SU-DHL-6 (cell line): ENCODE measurements at regions not wholly inside any gene's neighbourhood (a gene's known extent, or its start where the extent isn't known, plus 50 kb on each side); places are given as distances from the start of the nearest gene placed in this dataset.

Experiments
- EZH2phosphoT487 ChIP-seq: fragments of 200-600 bp; sonication (generic), shearing (Covaris generic); conservative IDR thresholded peaks from 2 replicates; pipeline ENCODE4 v1.6.1; 2018; ENCODE audit warnings: mild to moderate bottlenecking, antibody characterized with exemption, low read length, moderate library complexity, mixed read lengths
- TF ChIP-seq, protein P1 (sequence below): fragments of 200-600 bp; sonication (generic); IDR thresholded peaks from one replicate; pipeline ENCODE4 v1.5.1; 2017; ENCODE audit warnings: antibody characterized with exemption, mild to moderate bottlenecking, low read length, moderate library complexity; ENCODE audit not compliant: insufficient read depth, poor library complexity, severe bottlenecking

DNA sequence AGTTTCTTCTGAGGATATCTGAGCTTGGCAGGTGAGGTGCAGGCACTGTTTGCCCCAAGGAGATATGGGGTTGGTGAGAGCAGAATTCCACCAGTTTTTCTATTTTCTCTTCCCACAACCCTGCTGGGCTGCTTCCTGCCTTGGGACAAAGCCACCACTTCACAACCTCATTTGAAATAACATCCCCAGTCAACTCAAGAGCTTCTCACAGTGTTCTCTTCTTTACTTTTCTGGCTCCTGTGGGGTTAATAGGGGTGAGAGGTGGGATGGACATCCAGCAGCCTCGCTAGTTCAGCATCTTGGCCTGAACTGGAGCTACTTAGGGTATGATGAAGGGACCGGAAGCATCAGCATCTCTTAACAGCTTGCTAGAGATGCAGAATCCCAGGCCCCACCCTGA lies 106.3 kb downstream of the SLC4A3 start:
- TF ChIP-seq, protein P1, sequence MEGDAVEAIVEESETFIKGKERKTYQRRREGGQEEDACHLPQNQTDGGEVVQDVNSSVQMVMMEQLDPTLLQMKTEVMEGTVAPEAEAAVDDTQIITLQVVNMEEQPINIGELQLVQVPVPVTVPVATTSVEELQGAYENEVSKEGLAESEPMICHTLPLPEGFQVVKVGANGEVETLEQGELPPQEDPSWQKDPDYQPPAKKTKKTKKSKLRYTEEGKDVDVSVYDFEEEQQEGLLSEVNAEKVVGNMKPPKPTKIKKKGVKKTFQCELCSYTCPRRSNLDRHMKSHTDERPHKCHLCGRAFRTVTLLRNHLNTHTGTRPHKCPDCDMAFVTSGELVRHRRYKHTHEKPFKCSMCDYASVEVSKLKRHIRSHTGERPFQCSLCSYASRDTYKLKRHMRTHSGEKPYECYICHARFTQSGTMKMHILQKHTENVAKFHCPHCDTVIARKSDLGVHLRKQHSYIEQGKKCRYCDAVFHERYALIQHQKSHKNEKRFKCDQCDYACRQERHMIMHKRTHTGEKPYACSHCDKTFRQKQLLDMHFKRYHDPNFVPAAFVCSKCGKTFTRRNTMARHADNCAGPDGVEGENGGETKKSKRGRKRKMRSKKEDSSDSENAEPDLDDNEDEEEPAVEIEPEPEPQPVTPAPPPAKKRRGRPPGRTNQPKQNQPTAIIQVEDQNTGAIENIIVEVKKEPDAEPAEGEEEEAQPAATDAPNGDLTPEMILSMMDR = no peak
- no peak for TF ChIP-seq EZH2phosphoT487
